ENCODE measurements at regions not wholly inside any gene's neighbourhood (a gene's known extent, or its start where the extent isn't known, plus 50 kb on each side); places are given as distances from the start of the nearest gene placed in this dataset.

DNA sequence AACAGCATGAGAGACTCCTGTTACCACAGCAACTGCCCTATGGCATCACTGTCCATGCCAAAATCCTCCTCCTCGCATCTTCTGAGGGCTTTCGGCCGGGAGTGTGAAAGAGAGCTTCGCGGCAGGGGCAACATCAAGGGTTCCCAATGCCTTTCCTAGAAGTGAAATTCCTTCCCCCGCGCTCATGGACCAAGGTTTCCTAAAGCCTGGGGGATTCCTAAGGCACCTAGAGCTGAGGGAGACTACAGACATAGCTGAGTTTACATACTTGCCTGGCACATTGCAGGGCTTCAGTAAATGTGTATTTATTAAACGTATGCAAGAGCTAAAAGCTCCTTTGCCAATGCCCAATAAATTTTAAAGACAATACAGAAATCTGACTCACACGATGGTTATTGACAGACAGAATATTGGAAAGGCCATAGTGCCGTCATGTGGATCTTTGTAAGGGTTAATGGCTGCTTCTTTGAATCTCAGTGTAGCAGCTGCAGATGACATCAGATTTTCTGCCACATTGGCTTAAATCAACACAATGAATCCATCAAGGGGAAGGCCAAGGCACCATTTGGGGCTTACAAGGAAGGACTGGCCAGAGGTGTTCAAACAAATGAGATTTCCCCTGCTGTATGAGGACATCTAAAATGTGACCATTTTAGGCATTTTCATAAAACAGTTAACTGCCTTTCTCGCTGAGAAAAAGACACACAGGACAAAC, 281.2 kb upstream of the JARID2 start:
- DNase-seq (ENCODE audit: low read depth in 2 of 2) = no peak

- no peak for DNase-seq (ENCODE audit: low read depth in 2 of 2)
These were observed 280.3 kb upstream of the JARID2 start for GRCh38 chr6:14965424-14966075.

GRCh38 chr6:14966096-14966905, 279.6 kb upstream of the JARID2 start:
- DNase-seq (ENCODE audit: low read depth in 2 of 2) = no peak

DNA sequence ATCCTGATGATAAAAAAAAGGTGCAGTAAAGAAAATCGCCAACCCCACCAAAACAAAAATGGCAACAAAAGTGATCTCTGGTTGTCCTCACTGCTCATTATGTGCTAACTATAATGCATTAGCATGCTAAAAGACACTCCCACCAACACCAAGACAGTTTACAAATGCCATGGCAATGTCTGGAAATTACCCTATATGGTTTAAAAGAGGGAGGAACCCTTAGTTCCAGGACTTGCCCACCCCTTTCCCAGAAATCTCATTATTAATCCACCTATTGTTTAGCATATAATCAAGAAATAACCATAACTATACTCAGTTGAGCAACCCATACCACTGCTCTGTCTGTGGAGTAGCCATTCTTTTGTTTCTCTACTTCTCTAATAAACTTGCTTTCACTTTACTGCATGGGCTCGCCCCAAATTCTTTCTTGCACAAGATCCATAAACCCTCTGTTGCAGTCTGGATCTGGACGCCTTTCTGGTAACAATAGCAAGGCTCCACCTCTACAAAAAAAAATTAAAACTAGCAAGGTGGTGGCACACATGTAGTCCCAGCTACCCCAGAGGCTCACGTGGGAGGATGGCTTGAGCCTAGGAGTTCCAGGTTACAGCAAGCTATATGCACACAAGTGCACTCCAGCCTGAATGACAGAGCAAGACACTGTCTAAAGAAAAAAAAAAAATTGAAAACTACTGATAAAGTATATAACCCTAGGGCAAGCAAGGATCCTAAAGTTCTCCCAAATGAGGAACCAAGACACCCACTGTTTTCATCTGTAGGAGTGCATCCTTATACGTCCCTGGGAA, 278.8 kb upstream of the JARID2 start:
- DNase-seq (ENCODE audit: low read depth in 2 of 2) = no peak

DNA sequence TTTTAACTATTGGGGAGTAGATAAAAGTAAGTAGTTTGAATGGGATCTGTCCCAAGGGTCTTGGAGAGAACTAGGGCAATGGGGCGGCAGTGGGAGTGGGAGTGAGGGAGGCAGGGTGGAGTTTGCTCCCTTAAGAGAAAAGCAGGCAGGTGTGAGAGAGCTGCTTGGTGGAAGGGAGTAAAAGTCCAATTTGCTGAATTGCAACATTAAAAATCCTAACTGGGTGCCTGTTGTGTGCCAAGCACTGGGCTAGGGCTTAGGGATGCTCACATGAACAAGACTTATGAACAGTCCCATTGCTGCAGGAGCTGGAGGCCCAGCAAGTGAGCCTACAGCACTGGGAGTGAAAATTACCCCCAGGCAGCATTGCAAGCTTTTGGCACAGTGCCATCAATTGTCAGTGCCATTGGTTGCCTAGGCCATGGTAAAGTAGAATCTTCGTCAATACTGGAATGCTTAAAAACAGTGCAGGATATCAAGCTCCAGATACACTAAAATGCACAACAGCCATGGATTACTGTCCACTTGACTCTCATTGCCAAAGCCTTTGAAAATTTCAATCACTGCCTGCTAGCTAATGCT, 277.7 kb upstream of the JARID2 start:
- DNase-seq (ENCODE audit: low read depth in 2 of 2) = no peak

- no peak for DNase-seq (ENCODE audit: low read depth in 2 of 2)
These were observed 276.7 kb upstream of the JARID2 start for GRCh38 chr6:14969126-14969525.

- no peak for DNase-seq (ENCODE audit: low read depth in 2 of 2)
These were observed 273.3 kb upstream of the JARID2 start for GRCh38 chr6:14972379-14973067.

DNA sequence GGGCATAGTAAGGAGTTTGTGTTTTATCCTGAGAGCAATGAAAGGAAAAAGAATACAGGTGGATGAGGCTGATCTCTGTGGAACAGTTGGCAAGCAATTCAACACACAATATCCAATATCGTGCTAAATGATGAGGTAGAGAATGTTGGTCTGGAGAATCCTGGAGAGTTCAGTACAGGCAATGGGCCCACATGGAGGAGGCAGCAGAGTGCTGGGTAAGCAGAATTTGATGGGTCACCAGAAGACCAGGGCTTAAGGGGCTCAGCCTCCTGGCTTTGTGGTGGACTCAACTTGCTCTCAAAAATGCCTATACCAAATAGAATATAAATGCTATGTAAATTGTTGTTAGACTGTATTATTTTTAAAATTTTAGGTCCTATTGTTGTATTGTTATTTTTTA, 271.5 kb upstream of the JARID2 start:
- DNase-seq (ENCODE audit: low read depth in 2 of 2) = no peak

DNA sequence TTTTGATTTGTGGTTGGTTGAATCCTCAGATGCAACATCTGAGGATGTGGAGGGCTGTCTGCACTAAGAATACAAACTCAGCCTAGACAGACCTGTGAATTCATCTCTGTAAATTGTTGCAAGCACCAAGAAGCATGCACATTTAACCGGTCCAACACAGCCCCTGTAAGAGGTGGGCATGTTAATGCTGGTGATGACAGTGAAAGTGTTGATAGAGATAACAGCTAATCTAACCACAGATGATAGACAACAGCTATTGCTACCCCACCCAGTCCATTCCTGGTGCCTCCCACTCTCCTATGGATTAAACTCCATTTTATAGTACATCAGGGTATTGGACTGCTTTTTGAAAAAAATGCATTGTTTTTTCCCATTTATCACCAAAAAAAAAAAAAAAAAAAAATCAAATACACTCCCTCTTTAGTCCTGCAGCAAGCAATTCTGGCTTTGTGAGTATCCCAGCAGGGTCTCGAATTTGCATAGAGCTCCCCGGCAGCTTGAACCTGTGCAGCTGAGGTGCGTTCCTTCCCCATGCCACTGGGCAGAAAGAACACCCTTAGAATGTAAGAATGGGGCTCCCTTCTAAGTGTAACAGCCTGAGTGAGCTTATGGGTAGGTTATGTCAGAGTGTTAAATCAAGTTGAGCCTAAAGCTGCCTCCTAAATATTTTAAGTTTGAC, 270.9 kb upstream of the JARID2 start:
- no peak for DNase-seq (ENCODE audit: low read depth in 2 of 2)

GRCh38 chr6:14975471-14975817, 270.4 kb upstream of the JARID2 start:
- DNase-seq (ENCODE audit: low read depth in 2 of 2) = no peak

DNA sequence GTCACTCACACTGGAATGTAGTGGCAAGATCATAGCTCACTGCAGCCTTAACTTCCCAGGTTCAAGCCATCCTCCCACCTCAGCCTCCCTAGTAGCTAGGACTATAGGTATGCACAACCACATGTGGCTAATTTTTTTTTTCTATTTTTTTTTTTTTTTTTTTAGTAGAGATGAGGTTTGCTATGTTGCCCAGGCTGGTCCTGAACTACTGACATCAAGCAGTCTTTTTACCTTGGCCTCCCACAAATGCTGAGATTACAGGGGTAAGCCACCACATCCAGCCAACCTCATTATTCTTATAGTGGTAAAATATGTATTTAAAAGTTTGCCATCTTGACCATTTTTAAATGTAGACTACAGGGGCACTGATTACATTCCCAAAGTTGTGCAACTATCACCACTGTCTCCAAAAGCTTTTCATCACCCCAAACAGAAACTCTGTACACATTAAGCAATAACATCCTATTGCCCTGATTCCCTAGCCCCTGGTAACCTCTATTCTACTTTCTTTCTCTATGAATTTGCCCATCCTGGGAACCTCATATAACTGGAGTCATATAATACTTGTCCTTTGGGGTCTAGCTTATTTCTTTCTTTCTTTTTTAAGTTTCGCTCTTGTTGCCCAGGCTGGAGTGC, 268.0 kb upstream of the JARID2 start:
- DNase-seq (ENCODE audit: low read depth in 2 of 2) = no peak

DNA sequence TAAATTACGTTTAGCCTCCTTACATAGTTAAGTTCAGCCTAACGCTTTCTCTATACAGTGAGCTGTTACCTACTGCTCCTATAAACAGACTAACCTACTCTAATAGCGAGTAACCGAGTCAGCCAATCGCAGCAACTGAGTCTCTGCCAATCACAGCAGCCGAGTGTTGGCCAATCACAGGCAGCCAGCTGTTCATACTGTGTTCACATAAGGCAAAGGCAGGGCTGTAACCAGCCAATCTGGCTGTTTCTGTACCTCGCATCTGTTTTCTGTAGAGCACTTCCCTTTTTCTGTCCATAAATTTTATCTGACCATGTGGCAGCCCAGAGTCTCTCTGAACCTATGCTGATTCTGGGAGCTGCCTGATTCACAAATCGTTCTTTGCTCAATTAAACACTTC, 263.9 kb upstream of the JARID2 start:
- DNase-seq (ENCODE audit: low read depth in 2 of 2) = no peak

DNA sequence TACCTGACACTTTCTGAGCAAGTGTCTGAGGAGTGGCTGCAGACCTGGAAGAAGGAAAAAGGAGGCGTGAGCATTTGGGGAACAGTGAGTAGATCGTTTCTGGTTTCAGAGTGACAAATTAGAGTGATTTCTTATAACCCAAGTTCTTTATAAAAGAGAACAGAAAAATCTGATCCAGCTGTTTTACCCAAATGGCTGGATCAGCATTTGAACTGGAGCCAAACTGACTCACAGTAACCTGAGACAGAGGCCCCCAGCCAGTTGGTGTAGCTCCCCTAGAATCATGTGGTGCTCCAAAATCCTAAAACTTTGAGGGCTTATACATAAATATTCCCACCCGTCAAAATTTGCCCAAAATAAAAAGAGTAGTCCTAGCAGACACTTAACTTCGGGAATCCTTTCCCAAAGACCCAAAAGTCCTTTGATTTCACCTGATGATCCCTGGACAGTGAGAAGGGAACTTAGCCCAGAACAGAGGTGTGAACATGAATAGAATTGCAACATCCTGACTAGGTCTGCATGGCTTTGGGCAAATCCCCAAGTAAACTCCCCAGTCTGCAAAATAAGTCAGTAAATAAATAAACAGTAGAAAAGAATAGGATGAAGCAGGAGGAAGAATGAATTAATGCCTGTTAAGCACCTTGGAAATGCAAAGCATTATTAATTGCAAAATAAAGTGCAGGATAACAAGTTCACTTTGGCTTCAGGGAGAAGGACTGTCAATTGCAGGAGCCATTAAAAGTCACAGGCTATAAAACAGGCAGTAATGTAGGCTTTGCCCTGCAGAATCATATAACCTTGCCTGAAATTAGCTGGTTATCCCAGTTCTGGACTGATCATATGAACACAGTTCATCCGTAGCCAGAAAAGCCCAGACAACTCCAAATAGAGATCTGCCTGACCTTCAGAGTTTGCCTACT, 262.0 kb upstream of the JARID2 start:
- no peak for DNase-seq (ENCODE audit: low read depth in 2 of 2)

DNA sequence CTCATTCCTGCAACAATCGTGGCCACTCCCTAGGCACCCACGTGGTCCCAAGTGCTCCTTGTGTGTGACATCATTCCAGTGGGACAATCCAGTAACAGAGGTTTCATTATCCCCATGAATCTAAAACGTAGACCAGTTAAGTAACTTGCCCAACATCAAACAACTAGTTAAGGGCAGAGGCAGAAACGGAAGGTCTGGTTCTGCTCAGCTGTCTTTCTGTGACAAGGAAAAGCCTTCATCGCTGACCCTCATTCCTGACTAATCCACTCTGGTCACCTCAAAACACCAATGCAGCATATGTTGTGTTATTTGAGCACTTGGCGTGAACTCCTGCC, 261.4 kb upstream of the JARID2 start:
- DNase-seq (ENCODE audit: low read depth in 2 of 2) = no peak

GRCh38 chr6:14985366-14985765, 260.5 kb upstream of the JARID2 start:
- no peak for DNase-seq (ENCODE audit: low read depth in 2 of 2)

GRCh38 chr6:14986370-14986769, 259.5 kb upstream of the JARID2 start:
- no peak for DNase-seq (ENCODE audit: low read depth in 2 of 2)

DNA sequence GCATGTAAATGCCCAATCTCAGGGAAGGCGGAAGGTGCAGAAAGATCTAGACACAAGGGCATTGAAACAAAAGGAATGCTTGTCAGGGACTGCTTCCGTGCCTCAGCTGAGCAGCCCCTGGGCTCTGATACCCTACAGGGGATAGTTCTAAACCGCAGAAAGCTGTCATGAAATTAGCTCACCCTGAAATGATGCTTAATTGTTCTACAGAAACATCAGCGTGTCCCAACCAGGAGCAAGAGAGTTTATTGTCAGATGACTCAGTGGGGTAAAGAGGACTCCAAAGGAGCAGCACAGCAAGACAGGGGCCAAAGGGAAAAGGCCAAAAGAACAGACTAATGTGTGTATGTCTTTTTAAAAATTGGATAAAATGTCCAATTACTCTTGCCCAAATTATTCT, 258.4 kb upstream of the JARID2 start:
- DNase-seq (ENCODE audit: low read depth in 2 of 2) = no peak

- no peak for DNase-seq (ENCODE audit: low read depth in 2 of 2)
These were observed 253.5 kb upstream of the JARID2 start for GRCh38 chr6:14992382-14992781.

GRCh38 chr6:14995208-14995607, 250.7 kb upstream of the JARID2 start:
- DNase-seq (ENCODE audit: low read depth in 2 of 2) = no peak

Measured in stimulated activated CD8-positive, alpha-beta memory T cell treated with anti-CD3 and anti-CD28 coated beads, Interleukin-2, amount 100 ng/mL, for 1 hour (primary cell).